ENCODE measurements at regions not wholly inside any gene's neighbourhood (a gene's known extent, or its start where the extent isn't known, plus 50 kb on each side); places are given as distances from the start of the nearest gene placed in this dataset.
A peak's percentile ranks its signal among the peaks of the same experiment; 100 is the strongest.

GRCh38 chr4:156255230-156256007, 301.8 kb upstream of the CTSO start:
- TF ChIP-seq, protein P1, sequence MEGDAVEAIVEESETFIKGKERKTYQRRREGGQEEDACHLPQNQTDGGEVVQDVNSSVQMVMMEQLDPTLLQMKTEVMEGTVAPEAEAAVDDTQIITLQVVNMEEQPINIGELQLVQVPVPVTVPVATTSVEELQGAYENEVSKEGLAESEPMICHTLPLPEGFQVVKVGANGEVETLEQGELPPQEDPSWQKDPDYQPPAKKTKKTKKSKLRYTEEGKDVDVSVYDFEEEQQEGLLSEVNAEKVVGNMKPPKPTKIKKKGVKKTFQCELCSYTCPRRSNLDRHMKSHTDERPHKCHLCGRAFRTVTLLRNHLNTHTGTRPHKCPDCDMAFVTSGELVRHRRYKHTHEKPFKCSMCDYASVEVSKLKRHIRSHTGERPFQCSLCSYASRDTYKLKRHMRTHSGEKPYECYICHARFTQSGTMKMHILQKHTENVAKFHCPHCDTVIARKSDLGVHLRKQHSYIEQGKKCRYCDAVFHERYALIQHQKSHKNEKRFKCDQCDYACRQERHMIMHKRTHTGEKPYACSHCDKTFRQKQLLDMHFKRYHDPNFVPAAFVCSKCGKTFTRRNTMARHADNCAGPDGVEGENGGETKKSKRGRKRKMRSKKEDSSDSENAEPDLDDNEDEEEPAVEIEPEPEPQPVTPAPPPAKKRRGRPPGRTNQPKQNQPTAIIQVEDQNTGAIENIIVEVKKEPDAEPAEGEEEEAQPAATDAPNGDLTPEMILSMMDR (IDR thresholded peaks at IDR 0.05; ENCODE audit: low read depth, low read length, missing control alignments) = no peak
- in situ Hi-C loops (cut with HindIII; ENCODE audit: low sequenced_read_pairs) = no loop called here

GRCh38 chr4:156252358-156252921, 298.8 kb upstream of the CTSO start:
- in situ Hi-C loops (cut with HindIII; ENCODE audit: low sequenced_read_pairs) = no loop called here
- TF ChIP-seq, protein P1 (IDR thresholded peaks at IDR 0.05; ENCODE audit: low read depth, low read length, missing control alignments) = no peak
- H3K4me3 ChIP-seq (ENCODE audit: low read depth, low read length) = no peak overlapping the region
- DNase-seq (ENCODE audit: low read depth) = peak; percentile 8

More at GRCh38 chr4:156255230-156256007, 301.8 kb upstream of the CTSO start:
- DNase-seq (ENCODE audit: low read depth) = no peak
- no peak overlapping the region for H3K4me3 ChIP-seq (ENCODE audit: low read depth, low read length)

GRCh38 chr4:156251373-156252065, 297.9 kb upstream of the CTSO start:
- TF ChIP-seq, protein P1 (IDR thresholded peaks at IDR 0.05; ENCODE audit: low read depth, low read length, missing control alignments) = no peak
- no peak overlapping the region for H3K4me3 ChIP-seq (ENCODE audit: low read depth, low read length)
- no peak for DNase-seq (ENCODE audit: low read depth)
- in situ Hi-C loops (cut with HindIII; ENCODE audit: low sequenced_read_pairs) = no loop called here

GRCh38 chr4:156248917-156249316, 295.3 kb upstream of the CTSO start:
- TF ChIP-seq, protein P1 (IDR thresholded peaks at IDR 0.05; ENCODE audit: low read depth, low read length, missing control alignments) = no peak
- no peak for DNase-seq (ENCODE audit: low read depth)
- in situ Hi-C loops (cut with HindIII; ENCODE audit: low sequenced_read_pairs) = no loop called here
- H3K4me3 ChIP-seq (ENCODE audit: low read depth, low read length) = no peak overlapping the region

DNA sequence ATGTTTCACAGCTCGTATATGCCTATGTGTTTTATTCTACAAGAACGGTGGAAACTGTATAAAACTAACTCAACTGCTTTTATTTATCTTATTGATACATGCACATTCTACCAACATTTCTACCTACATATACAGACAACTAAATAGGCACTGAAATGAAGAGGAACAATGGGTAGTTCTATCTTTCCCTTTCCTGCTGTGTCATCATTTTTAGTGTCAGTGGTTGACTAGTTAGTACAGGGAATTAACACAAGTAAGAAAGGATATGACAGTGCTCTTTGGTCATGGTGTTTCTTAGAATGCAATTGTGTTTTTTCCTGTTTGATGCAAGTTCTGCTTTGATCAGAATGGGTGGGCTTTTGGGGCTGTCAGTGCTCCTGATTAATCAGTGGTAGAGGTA, 293.8 kb upstream of the CTSO start:
- H3K4me3 ChIP-seq (ENCODE audit: low read depth, low read length) = no peak overlapping the region
- DNase-seq (ENCODE audit: low read depth) = no peak
- in situ Hi-C loops (cut with HindIII; ENCODE audit: low sequenced_read_pairs) = no loop called here
- TF ChIP-seq, protein P1 (IDR thresholded peaks at IDR 0.05; ENCODE audit: low read depth, low read length, missing control alignments) = no peak

DNA sequence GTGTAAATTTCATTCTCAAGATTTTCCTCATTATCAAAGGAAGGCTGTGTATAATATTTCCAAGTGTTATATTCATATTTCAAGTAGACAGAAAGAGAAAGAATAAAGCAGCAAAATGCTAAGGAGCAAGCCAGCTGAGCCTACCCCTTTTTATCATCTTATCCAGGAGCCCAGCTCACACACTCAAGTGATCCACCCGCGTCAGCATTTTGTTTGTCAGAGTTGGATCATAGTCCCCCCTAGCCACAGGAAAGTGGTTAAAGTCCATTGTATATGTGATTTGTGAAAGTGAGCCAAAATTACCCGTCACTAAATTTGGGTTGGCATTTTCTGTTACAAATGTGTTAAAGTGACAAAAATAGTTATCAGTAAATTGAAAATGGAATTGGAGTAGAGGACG, 289.3 kb upstream of the CTSO start:
- no peak overlapping the region for H3K4me3 ChIP-seq (ENCODE audit: low read depth, low read length)
- no peak for DNase-seq (ENCODE audit: low read depth)
- in situ Hi-C loops (cut with HindIII; ENCODE audit: low sequenced_read_pairs) = no loop called here
- TF ChIP-seq, protein P1 (IDR thresholded peaks at IDR 0.05; ENCODE audit: low read depth, low read length, missing control alignments) = no peak

Data from astrocyte of the cerebellum (primary cell).